Ectodermal cell (in vitro differentiated cells): ENCODE measurements at regions not wholly inside any gene's neighbourhood (a gene's known extent, or its start where the extent isn't known, plus 50 kb on each side); places are given as distances from the start of the nearest gene placed in this dataset.

Source experiments
- H3K27ac ChIP-seq: 2 replicates; pipeline ENCODE4 v1.7.0; 2013; ENCODE audit warnings: mild to moderate bottlenecking, low read depth, low read length; ENCODE audit not compliant: insufficient read depth, poor library complexity, severe bottlenecking
- H3K27me3 ChIP-seq: 2 replicates; pipeline ENCODE4 v1.7.0; 2013; ENCODE audit warnings: mild to moderate bottlenecking, low read length; ENCODE audit not compliant: insufficient read depth, control insufficient read depth, poor library complexity, severe bottlenecking
- H3K36me3 ChIP-seq: one replicate; pipeline ENCODE4 v1.7.0; 2013; ENCODE audit warnings: low read length; ENCODE audit not compliant: control insufficient read depth, insufficient read depth
- H3K4me1 ChIP-seq: one replicate; pipeline ENCODE4 v1.7.0; 2013; ENCODE audit warnings: low read length; ENCODE audit not compliant: control insufficient read depth, insufficient read depth
- H3K4me3 ChIP-seq: 2 replicates; pipeline ENCODE4 v1.7.0; 2013; ENCODE audit warnings: low read depth, low read length, control low read depth; ENCODE audit not compliant: insufficient read depth
- H3K9me3 ChIP-seq: 2 replicates; pipeline ENCODE4 v1.7.0; 2013; ENCODE audit warnings: mild to moderate bottlenecking, low read length, moderate library complexity; ENCODE audit not compliant: control insufficient read depth
- WGBS, 2 experiments: methylation state at CpG; one replicate each; pipeline ENCODE4 v1.1.7; 2013; ENCODE audit warnings: missing lambda C conversion rate in 2 of 2; 5-methylcytosine and 5-hydroxymethylcytosine counted together

DNA sequence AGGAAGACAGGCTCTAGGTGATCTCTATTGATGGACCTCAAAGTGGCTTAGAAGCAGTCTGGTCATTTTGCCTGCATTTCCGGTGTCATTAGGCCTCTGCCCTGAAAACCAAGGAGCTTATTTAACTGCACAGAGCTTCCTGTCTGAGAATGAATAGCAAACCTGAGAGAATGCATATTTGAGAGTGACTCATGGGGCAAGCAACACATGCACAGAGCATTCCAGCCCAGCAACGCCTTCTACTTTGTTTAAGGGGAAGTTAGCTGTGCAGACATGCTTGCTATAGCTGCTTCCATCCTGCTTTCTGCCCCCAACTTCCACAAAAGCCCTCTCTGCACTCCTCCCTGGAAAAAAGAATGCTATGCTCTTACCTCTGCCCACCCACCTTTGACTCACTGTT lies 232.8 kb downstream of the GRB14 start:
- H3K27me3 ChIP-seq, result no peaks in the 10 kb centered on the region
- H3K27ac ChIP-seq, result no peak overlapping the region
- peaks cover 8% of the 10 kb centered on the region for H3K4me1 ChIP-seq
- no peak overlapping the region for H3K4me3 ChIP-seq
- H3K36me3 ChIP-seq, result no peaks in the 10 kb centered on the region
- WGBS, 2 experiments, result 81 to 88% methylated on average over 2 of the region's 2 CpGs
- no peaks in the 10 kb centered on the region for H3K9me3 ChIP-seq

GRCh38 chr2:164386231-164386630 lies 235.1 kb downstream of the GRB14 start:
- H3K4me1 ChIP-seq, result peaks cover 8% of the 10 kb centered on the region
- 94% methylated on average over 4 to 5 of the region's 5 CpGs for WGBS, 2 experiments
- H3K36me3 ChIP-seq, result no peaks in the 10 kb centered on the region
- no peaks in the 10 kb centered on the region for H3K9me3 ChIP-seq
- H3K27me3 ChIP-seq, result no peaks in the 10 kb centered on the region
- no peak overlapping the region for H3K27ac ChIP-seq
- H3K4me3 ChIP-seq, result no peak overlapping the region

- no peak overlapping the region for H3K4me3 ChIP-seq
- peaks cover 8% of the 10 kb centered on the region for H3K4me1 ChIP-seq
- no peaks in the 10 kb centered on the region for H3K9me3 ChIP-seq
- H3K27me3 ChIP-seq, result no peaks in the 10 kb centered on the region
- H3K36me3 ChIP-seq, result no peaks in the 10 kb centered on the region
- H3K27ac ChIP-seq, result no peak overlapping the region
Observed at GRCh38 chr2:164384434-164384833, 236.8 kb downstream of the GRB14 start.

DNA sequence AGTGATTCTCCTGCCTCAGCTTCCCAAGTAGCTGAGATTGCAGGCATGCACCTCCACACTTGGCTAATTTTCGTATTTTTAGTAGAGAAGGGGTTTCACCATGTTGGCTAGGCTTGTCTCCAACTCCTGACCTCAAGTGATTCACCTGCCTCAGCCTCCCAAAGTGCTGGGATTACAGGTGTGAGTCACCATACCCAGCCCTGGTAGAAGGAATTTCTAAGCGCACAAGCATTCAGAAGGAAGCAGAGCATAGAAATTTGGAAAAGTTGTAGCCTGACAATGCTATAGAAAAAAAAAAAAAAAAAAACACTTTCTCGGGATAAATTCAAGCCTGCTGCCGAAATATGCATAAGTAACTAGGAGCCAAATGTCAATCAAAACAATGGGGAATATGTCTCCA lies 249.4 kb downstream of the GRB14 start:
- no peaks in the 10 kb centered on the region for H3K4me1 ChIP-seq
- WGBS, 2 experiments, result 89 to 90% methylated on average over 4 of the region's 4 CpGs
- no peaks in the 10 kb centered on the region for H3K27me3 ChIP-seq
- H3K4me3 ChIP-seq, result no peak overlapping the region
- H3K27ac ChIP-seq, result no peak overlapping the region
- no peaks in the 10 kb centered on the region for H3K36me3 ChIP-seq
- no peaks in the 10 kb centered on the region for H3K9me3 ChIP-seq

- Histone ChIP-seq H3K4me1 (no peaks in the 10 kb centered on the region), H3K9me3 (no peaks in the 10 kb centered on the region), H3K27me3 (no peaks in the 10 kb centered on the region), H3K27ac (no peak overlapping the region), H3K36me3 (no peaks in the 10 kb centered on the region), H3K4me3 (no peak overlapping the region)
- 78 to 86% methylated on average over 1 of the region's 1 CpG for WGBS, 2 experiments
Observed at GRCh38 chr2:164369366-164369765, 251.9 kb downstream of the GRB14 start.

DNA sequence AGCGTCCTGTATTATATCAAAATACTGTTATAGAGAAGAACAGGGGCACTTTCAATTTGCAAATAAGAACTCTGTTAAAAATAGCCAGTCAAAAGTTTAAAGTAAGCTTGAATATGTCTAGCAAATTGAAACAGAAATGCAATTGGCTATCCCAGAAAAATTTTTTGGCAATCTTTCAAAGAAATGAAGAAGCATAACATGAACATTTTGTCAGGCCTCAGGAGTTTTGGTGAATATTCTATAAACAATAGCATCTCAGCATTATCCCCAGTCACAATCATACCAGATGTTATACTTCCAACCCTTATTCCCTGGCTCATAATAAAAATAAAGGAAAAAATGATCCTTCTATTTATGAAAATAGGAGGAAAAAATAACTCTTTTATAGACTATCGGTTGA lies 252.4 kb downstream of the GRB14 start:
- Histone ChIP-seq H3K36me3 (no peaks in the 10 kb centered on the region), H3K4me3 (no peak overlapping the region), H3K27me3 (no peaks in the 10 kb centered on the region), H3K4me1 (no peaks in the 10 kb centered on the region), H3K27ac (no peak overlapping the region), H3K9me3 (no peaks in the 10 kb centered on the region)
- 100% methylated on average over 2 of the region's 2 CpGs for WGBS, 2 experiments

GRCh38 chr2:164363646-164364045 lies 257.6 kb downstream of the GRB14 start:
- no peak overlapping the region for H3K27ac ChIP-seq
- H3K4me3 ChIP-seq, result no peak overlapping the region
- H3K4me1 ChIP-seq, result no peaks in the 10 kb centered on the region
- no peaks in the 10 kb centered on the region for H3K27me3 ChIP-seq
- no peaks in the 10 kb centered on the region for H3K36me3 ChIP-seq
- no peaks in the 10 kb centered on the region for H3K9me3 ChIP-seq

DNA sequence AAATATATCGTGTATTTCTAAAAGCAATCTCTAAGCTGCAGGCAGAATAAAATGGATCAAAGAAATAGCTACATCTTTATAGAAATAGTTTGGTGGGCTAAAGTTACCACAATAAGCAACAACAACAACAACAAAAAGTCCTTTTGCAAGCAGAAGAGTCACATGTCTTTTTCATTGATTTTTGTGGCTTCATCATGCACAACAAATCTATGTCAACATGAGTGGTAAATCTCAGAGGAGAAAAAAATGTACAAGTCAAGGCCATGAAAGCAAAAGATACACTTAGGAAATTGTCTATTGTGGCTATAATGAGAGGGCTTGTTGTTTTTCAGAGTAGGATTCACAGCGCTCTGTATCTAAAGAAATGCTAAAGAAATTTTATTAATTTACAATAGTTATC lies 269.7 kb downstream of the GRB14 start:
- WGBS, 2 experiments, result 83% methylated on average over 1 of the region's 2 CpGs; no CpG with 5 or more reads in 1 of the 2 experiments
- no peaks in the 10 kb centered on the region for H3K27me3 ChIP-seq
- no peaks in the 10 kb centered on the region for H3K9me3 ChIP-seq
- no peak overlapping the region for H3K4me3 ChIP-seq
- no peaks in the 10 kb centered on the region for H3K4me1 ChIP-seq
- no peaks in the 10 kb centered on the region for H3K36me3 ChIP-seq
- no peak overlapping the region for H3K27ac ChIP-seq

DNA sequence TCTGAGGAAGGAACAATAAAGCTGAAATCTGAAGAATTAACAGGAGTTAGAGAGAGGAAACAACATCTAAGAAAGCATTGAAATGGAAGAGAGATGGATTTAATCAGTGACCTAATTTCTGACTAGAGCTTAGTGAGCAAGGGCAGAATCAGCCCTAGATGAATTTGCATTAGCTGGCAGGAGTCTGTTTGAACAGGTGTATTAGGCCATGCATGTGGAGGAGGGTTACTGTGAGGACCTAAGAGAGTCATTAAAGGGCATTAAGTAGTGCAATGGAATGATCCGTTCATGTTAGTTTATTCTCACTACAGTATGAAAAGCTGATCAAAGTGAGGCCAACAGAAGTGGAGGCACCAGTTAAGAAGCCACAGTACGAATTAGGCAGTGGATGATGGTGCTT lies 285.3 kb downstream of the GRB14 start:
- Histone ChIP-seq H3K27me3 (no peaks in the 10 kb centered on the region), H3K9me3 (no peaks in the 10 kb centered on the region), H3K27ac (no peak overlapping the region), H3K4me1 (no peaks in the 10 kb centered on the region), H3K36me3 (no peaks in the 10 kb centered on the region), H3K4me3 (no peak overlapping the region)
- 78 to 80% methylated on average over 2 of the region's 2 CpGs for WGBS, 2 experiments

DNA sequence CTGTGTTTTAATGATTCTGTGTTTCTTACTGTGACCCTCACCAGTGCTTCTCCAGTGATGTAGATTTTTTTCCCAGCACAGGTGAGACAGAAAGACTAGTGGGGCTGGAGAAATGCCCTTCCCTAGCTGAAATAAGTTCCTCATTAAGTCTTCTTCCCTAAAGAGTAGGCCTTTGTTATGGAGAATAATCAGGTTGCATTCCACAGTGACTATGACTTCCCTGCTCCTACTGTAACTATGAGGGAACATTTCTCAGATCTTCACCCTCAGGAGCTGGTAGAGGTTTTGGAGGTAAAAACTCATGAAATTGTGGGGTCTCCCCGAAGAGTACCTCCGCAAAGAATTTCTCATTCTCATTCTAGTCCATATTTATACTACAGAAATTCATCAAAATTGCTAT lies 286.2 kb downstream of the GRB14 start:
- Histone ChIP-seq H3K9me3 (no peaks in the 10 kb centered on the region), H3K27me3 (no peaks in the 10 kb centered on the region), H3K4me1 (no peaks in the 10 kb centered on the region), H3K36me3 (no peaks in the 10 kb centered on the region), H3K27ac (no peak overlapping the region), H3K4me3 (no peak overlapping the region)
- WGBS, 2 experiments, result 89 to 96% methylated on average over 2 of the region's 2 CpGs

- H3K9me3 ChIP-seq, result peaks cover 5% of the 10 kb centered on the region
- no peaks in the 10 kb centered on the region for H3K4me1 ChIP-seq
- 93 to 95% methylated on average over 4 of the region's 4 CpGs for WGBS, 2 experiments
- H3K36me3 ChIP-seq, result no peaks in the 10 kb centered on the region
- H3K27ac ChIP-seq, result no peak overlapping the region
- H3K4me3 ChIP-seq, result no peak overlapping the region
- H3K27me3 ChIP-seq, result no peaks in the 10 kb centered on the region
Observed at GRCh38 chr2:164328310-164328709, 293.0 kb downstream of the GRB14 start.
